GM10266 (cell line): ENCODE measurements at regions not wholly inside any gene's neighbourhood (a gene's known extent, or its start where the extent isn't known, plus 50 kb on each side); places are given as distances from the start of the nearest gene placed in this dataset.

ENCODE experiments used
- DNase-seq: peaks from one replicate; pipeline ENCODE4 v3.0.0; 2012; ENCODE audit errors: extremely low spot score
- TF ChIP-seq, protein P1 (sequence below): IDR thresholded peaks from 2 replicates; pipeline ENCODE4 v1.5.1; 2012; ENCODE audit warnings: mild to moderate bottlenecking, low read depth; ENCODE audit not compliant: control insufficient read depth, insufficient read depth; ENCODE audit errors: missing control alignments

GRCh38 chr10:43960135-43960415 lies 311.4 kb upstream of the ZNF32 start:
- TF ChIP-seq, protein P1, sequence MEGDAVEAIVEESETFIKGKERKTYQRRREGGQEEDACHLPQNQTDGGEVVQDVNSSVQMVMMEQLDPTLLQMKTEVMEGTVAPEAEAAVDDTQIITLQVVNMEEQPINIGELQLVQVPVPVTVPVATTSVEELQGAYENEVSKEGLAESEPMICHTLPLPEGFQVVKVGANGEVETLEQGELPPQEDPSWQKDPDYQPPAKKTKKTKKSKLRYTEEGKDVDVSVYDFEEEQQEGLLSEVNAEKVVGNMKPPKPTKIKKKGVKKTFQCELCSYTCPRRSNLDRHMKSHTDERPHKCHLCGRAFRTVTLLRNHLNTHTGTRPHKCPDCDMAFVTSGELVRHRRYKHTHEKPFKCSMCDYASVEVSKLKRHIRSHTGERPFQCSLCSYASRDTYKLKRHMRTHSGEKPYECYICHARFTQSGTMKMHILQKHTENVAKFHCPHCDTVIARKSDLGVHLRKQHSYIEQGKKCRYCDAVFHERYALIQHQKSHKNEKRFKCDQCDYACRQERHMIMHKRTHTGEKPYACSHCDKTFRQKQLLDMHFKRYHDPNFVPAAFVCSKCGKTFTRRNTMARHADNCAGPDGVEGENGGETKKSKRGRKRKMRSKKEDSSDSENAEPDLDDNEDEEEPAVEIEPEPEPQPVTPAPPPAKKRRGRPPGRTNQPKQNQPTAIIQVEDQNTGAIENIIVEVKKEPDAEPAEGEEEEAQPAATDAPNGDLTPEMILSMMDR, result no peak
- DNase-seq, result no peak

DNA sequence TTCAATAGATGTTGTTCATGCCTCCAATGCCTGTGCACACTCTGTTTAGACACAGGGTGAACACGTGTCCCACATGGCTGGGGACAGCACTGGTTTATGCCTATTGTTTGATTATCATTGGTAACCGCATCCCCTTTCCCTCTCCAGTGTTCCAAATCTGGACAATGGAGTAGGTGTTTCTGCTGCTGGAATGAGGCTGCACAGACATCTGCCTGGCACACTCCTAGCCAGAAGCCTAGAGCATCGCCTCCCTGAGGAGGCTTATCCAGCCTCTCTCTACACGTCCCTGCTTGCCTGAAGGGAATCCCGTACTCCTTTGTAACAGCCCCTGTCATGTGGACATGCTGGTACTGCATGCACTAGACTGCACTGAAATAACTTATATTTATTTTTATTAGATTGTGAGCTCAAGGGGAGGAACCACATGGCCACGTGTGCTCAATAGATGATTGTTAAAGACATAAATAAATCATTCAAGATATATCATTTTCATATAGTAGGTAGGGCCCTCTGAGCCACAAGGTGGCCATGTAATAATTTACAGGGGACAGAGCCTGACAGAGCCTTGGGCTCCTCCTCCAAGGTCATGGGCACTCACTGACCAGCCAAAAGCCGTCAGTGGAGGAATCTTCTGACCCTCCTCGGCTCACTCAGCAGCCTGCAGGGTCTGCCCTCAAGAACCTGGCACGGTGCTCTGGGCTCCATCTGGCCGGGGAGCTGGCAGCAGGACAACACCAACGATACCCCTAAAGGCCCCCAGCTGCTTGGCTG lies 310.9 kb upstream of the ZNF32 start:
- TF ChIP-seq, protein P1, result no peak
- no peak for DNase-seq

- TF ChIP-seq, protein P1, result no peak
- DNase-seq, result no peak
Observed at GRCh38 chr10:43958964-43959363, 310.3 kb upstream of the ZNF32 start.

GRCh38 chr10:43958071-43958432 lies 309.4 kb upstream of the ZNF32 start:
- no peak for DNase-seq
- TF ChIP-seq, protein P1, result no peak

DNA sequence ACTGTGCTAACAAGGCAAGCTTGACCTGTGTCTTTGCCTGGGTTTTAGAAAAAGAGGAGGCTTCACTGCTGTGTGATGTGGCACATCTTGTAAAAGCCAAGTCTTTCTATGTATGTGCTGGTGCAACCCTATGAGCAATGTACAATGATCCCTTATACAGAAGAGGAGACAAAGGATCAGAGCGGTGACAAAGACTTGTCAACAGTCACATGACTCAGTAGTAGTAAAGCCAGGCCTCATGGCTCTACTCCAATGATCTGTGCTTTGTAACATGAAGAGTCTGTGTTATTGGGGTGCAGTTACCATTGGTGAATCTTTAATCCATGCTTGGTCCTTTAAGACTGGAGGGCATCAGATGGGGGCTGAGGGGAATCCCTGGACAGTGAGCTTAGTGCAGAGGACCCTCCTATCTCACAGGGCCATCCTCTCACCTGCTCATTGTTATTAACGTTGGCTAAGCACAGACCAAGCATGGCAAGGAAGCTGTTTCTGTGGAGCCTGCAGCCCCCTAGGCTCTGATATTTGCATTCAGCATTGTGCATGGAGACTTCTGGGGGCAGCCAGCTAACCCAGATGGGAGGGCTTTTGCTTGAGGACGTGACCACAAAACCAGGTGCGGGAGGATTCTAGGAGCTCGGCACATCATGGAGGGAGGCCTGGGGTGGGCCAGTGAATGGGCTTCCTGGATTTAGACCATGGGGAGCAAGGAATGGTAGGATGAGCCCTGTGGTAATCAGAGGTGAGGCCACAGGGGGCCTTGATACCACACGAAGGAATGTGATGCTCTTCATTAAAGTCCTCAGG lies 308.8 kb upstream of the ZNF32 start:
- no peak for DNase-seq
- TF ChIP-seq, protein P1, result no peak

- TF ChIP-seq, protein P1, result no peak
- DNase-seq, result no peak
Observed at GRCh38 chr10:43955978-43956377, 307.3 kb upstream of the ZNF32 start.

GRCh38 chr10:43955002-43955596 lies 306.4 kb upstream of the ZNF32 start:
- TF ChIP-seq, protein P1, result no peak
- DNase-seq, result no peak
